HepG2 (cell line): ENCODE measurements at regions not wholly inside any gene's neighbourhood (a gene's known extent, or its start where the extent isn't known, plus 50 kb on each side); places are given as distances from the start of the nearest gene placed in this dataset.
A peak's percentile ranks its signal among the peaks of the same experiment; 100 is the strongest.
"Not testable (repeated sequence)": the region's sequence is repeated elsewhere in the genome, so short reads cannot be mapped to it uniquely, and the experiment has no call there.

Experiments
- ATAC-seq: fragments of 200-7000 bp; cut with Tn5 transposase; 3 replicates; pipeline ENCODE4 v1.9.1; 2020; ENCODE audit warnings: mild to moderate bottlenecking, moderate library complexity
- BruUV-seq: library from RNA; stranded (reverse); fragments of 400-500 nt; replicated peaks from 2 replicates; lab custom pipeline; 2021; lab: Mats Ljungman, UMichigan
- CTCF ChIA-PET: fragments of 300-600 bp; formaldehyde crosslinking; extraction: SDS; loops from one replicate; lab custom pipeline; 2021; ENCODE audit warnings: low total read pairs, inconsistent platforms, low intra/inter-chr PET ratio; lab: Yijun Ruan, JAX
- POLR2A ChIA-PET: fragments of 350-600 bp; sonication (Branson Sonifier 250); formaldehyde crosslinking; loops from one replicate; lab custom pipeline; 2020; ENCODE audit warnings: antibody characterized with exemption, inconsistent platforms; lab: Yijun Ruan, JAX
- DNase-seq: peaks from one replicate; pipeline ENCODE4 v3.0.0-alpha.2; 2015; ENCODE audit warnings: low spot score
- FAIRE-seq: peaks from 3 replicates; lab custom pipeline; 2011; peaks lifted over from hg19 to GRCh38; lab: Jason Lieb, UNC
- H2AFZ ChIP-seq: one replicate; pipeline ENCODE4 v1.6.1; 2011; ENCODE audit warnings: low read length, inconsistent platforms
- H3K27ac ChIP-seq: fragments of 300-600 bp; 3 replicates; pipeline ENCODE4 v1.8.0; 2011; ENCODE audit warnings: mixed run types, mild to moderate bottlenecking, mixed read lengths, low read length, inconsistent platforms; ENCODE audit not compliant: insufficient read depth; ENCODE audit errors: extremely low read length
- H3K27me3 ChIP-seq, 2 experiments: fragments of 200-600 bp in 1 of 2; 2 replicates in 1 of 2; 3 replicates in 1 of 2; pipeline versions ENCODE4 v1.6.0 to v1.8.0; 2011; ENCODE audit warnings: low read length in 2 of 2, mild to moderate bottlenecking in 2 of 2, moderate library complexity in 2 of 2, inconsistent platforms in 1 of 2; ENCODE audit not compliant: insufficient read depth in 2 of 2, control insufficient read depth in 1 of 2
- H3K36me3 ChIP-seq, 2 experiments: fragments of 200-600 bp in 1 of 2; replicated peaks in 1 of 2; 2 replicates in 1 of 2; 3 replicates in 1 of 2; pipeline versions ENCODE4 v1.5.1 to v1.8.0; 2011; ENCODE audit warnings: low read length in 2 of 2, inconsistent platforms in 1 of 2; ENCODE audit not compliant: insufficient read depth in 2 of 2, control insufficient read depth in 1 of 2
- H3K4me1 ChIP-seq: 2 replicates; pipeline ENCODE4 v1.5.1; 2012; ENCODE audit warnings: low read length, inconsistent platforms; ENCODE audit not compliant: insufficient read depth
- H3K4me2 ChIP-seq: 2 replicates; pipeline ENCODE4 v1.6.0; 2011; ENCODE audit warnings: low read depth, low read length, inconsistent platforms
- H3K4me3 ChIP-seq, 3 experiments: fragments of 200-600 bp in 1 of 3; sonication (generic), shearing (Covaris generic) in 1 of 3; replicated peaks in 1 of 3; 2 replicates each; pipeline ENCODE4 v1.5.1; 2011 to 2016; ENCODE audit warnings: low read length in 3 of 3, inconsistent platforms in 2 of 3, low read depth in 2 of 3, mild to moderate bottlenecking in 2 of 3, control low read depth in 1 of 3, mixed read lengths in 1 of 3; ENCODE audit not compliant: insufficient read depth in 1 of 3
- H3K79me2 ChIP-seq: one replicate; pipeline ENCODE4 v1.6.1; 2011; ENCODE audit warnings: low read length, inconsistent platforms; ENCODE audit not compliant: insufficient read depth
- H3K9ac ChIP-seq: 2 replicates; pipeline ENCODE4 v1.6.0; 2011; ENCODE audit warnings: mild to moderate bottlenecking, low read depth, low read length, inconsistent platforms; ENCODE audit not compliant: insufficient read depth
- H3K9me3 ChIP-seq: 2 replicates; pipeline ENCODE4 v1.5.1; 2012; ENCODE audit warnings: mild to moderate bottlenecking, low read length
- H4K20me1 ChIP-seq: 2 replicates; pipeline ENCODE4 v1.6.0; 2011; ENCODE audit warnings: inconsistent platforms, mild to moderate bottlenecking, low read length, moderate library complexity; ENCODE audit not compliant: insufficient read depth
- ZNF17 ChIP-seq: sonication (generic); formaldehyde crosslinking; IDR thresholded peaks from 2 replicates; pipeline ENCODE4 v1.5.0; 2020; ENCODE audit warnings: mild to moderate bottlenecking, missing genetic modification reagents
- ZNF766 ChIP-seq: sonication (generic); formaldehyde crosslinking; IDR thresholded peaks from 2 replicates; pipeline ENCODE4 v1.5.0; 2020; ENCODE audit warnings: missing genetic modification reagents, borderline replicate concordance
- WGBS: methylation state at CpG from one replicate; pipeline ENCODE4 v1.1.6; 2017; ENCODE audit warnings: low lambda C conversion rate; 5-methylcytosine and 5-hydroxymethylcytosine counted together
- in situ Hi-C: cut with HindIII; loops from 2 replicates; pipeline ENCODE4 v1.10.0; 2017; ENCODE audit warnings: low pct_unique_long_range_greater_than_20kb; ENCODE audit not compliant: extremely low pct_ligation_motif_present
- intact Hi-C: fragments of 100-400 bp; cut with micrococcal nuclease; formaldehyde crosslinking; loops from one replicate; pipeline ENCODE4 v1.10.0; 2022; ENCODE audit not compliant: unreplicated experiment

DNA sequence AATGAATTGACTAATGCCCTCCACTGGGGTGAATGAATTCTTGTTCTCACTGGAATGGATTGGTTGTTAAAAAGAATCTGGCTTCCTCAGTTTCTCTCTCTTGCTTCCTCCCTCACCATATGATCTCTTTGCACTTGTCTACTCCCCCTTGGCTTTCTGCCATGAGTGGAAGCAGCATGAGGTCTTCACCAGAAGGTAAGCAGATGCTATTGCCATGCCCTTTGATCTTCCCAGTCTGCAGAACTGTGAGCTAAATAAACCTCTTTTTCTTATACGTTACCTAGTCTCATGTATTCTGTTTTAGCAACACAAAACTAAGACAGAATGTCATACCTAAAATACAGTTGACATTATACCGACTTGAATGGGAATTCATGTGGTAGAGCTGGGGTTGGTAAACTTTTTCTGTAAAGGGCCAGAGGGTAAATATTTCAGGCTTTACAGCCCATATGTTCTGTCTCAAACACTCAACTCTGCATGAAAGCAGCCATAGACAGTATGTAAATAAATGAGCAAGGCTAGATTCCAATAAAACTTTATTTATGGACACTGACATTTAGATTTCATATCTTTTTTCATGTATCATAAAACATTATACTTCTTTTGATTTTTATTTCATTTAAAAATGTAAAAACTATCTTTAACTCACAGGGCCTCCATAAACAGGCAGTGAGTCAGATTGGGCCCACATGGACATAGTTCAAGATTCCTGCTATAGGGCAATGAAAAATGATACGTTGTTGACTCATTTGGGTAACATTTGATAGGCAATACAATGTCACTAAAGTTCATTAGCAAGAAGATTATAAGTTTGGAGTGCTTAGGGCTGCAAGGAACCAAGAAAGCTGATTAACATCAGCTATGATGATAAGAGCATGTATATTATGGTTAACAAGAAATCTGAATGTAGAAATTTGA is 79.4 kb upstream of the TLE4 start:
- H2AFZ ChIP-seq: no peak overlapping the region
- intact Hi-C loops (no loop called here), in situ Hi-C loops (no loop called here)
- H3K79me2 ChIP-seq: no peaks in the 10 kb centered on the region
- BruUV-seq: no TSS peak
- WGBS: 2% methylated on average over 3 of the region's 3 CpGs
- FAIRE-seq (no peak), DNase-seq (no peak), ATAC-seq (no peak)
- H3K4me3 ChIP-seq: no peak overlapping the region
- H4K20me1 ChIP-seq: 0 out of 2 replicates have a peak, but pooled peaks cover 3% of the 10 kb centered on the region
- ChIA-PET CTCF (no interaction called here), POLR2A (no interaction called here)
- no peak overlapping the region for H3K9ac ChIP-seq
- peaks cover 7% of the 10 kb centered on the region for H3K9me3 ChIP-seq
- peak; percentile 97 for TF ChIP-seq ZNF766 (CRISPR knock-in tag)
- no peak for TF ChIP-seq ZNF17 (CRISPR knock-in tag)
- no peak overlapping the region for H3K27ac ChIP-seq
- peaks cover 0 to 4% of the 10 kb centered on the region in 2 experiments; a peak in 1 of 5 replicates for H3K27me3 ChIP-seq
- H3K4me1 ChIP-seq: peaks cover 14% of the 10 kb centered on the region
- no peak overlapping the region for H3K4me2 ChIP-seq
- H3K36me3 ChIP-seq: no peaks in the 10 kb centered on the region

DNA sequence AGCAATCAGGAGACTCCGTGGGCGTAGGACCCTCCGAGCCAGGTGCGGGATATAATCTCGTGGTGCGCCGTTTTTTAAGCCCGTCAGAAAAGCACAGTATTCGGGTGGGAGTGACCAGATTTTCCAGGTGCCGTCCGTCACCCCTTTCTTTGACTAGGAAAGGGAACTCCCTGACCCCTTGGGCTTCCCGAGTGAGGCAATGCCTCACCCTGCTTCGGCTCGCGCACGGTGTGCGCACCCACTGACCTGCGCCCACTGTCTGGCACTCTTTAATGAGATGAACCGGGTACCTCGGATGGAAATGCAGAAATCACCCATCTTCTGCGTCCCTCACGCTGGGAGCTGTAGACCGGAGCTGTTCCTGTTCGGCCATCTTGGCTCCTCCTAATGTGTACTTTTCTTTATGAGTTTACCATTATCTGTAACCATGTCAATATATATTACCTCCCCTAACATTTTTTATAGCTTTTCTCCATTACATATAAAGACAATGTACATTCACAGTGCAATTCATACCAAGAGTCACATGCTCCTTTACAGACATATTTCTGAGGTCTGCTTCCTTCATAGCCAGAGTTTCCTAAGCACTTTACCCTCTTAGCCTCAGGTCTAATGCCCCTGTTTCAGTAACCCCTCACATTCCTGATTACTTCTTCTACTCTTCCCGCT is 71.4 kb upstream of the TLE4 start:
- DNase-seq, H3K9ac ChIP-seq, CTCF ChIA-PET, H3K4me1 ChIP-seq, H3K4me2 ChIP-seq, FAIRE-seq, H4K20me1 ChIP-seq, in situ Hi-C loops, POLR2A ChIA-PET, H3K27ac ChIP-seq, H3K9me3 ChIP-seq, intact Hi-C loops, H3K27me3 ChIP-seq, H2AFZ ChIP-seq, H3K79me2 ChIP-seq, H3K36me3 ChIP-seq, H3K4me3 ChIP-seq, ATAC-seq, BruUV-seq: not testable (repeated sequence)
- 64% methylated on average over 20 of the region's 25 CpGs for WGBS
